ENCODE measurements at regions not wholly inside any gene's neighbourhood (a gene's known extent, or its start where the extent isn't known, plus 50 kb on each side); places are given as distances from the start of the nearest gene placed in this dataset.

DNA sequence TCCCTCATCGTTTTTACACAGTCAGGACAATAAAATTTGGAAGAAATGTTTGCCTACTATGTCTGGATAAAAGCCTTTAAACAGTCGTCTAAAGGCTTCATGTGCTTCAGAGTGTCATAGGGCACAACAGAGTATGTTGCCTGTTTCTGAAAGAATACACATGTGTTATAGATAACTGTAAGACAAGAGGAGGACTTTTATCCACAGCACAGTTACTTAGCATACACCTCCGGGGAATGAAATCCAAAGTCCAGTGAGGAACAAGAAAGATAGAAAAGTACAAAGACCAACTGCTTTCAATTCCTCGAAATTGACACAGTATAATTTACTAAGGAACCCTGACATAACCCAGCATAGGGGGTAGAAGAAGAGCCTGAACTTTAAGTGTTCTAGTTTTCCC, 835.6 kb downstream of the PCDH17 start:
- Histone ChIP-seq H3K79me1 (ENCODE audit: insufficient read depth, low read depth, low read length, poor library complexity, severe bottlenecking) (no peaks in the 10 kb centered on the region), H4K8ac (replicated peaks; ENCODE audit: insufficient read length, low read depth, low read length) (no peak overlapping the region), H3K27ac (ENCODE audit: insufficient read length, low read depth, low read length) (no peak overlapping the region), H3K27me3 (ENCODE audit: insufficient read depth, low read length) (no peaks in the 10 kb centered on the region), H3K79me2 (ENCODE audit: insufficient read depth, low read length) (no peaks in the 10 kb centered on the region), H4K5ac (ENCODE audit: insufficient read length, low read depth, low read length) (no peak overlapping the region), H2BK120ac (ENCODE audit: low read depth, low read length, poor library complexity, severe bottlenecking) (no peak overlapping the region), H3K9ac (ENCODE audit: extremely low read depth, insufficient read length, low read length) (no peak overlapping the region), H2AFZ (ENCODE audit: low read length) (no peak overlapping the region), H3K18ac (ENCODE audit: insufficient read length, low read depth, low read length) (no peak overlapping the region), H3K4ac (ENCODE audit: low read depth, low read length) (no peak overlapping the region), H2AK5ac (ENCODE audit: insufficient read length, low read length) (no peak overlapping the region), H4K20me1 (ENCODE audit: control insufficient read depth, insufficient read depth, insufficient read length) (no peaks in the 10 kb centered on the region), H3K14ac (ENCODE audit: insufficient read depth, low read length) (no peak overlapping the region), H3K4me2 (ENCODE audit: insufficient read depth, insufficient read length, low read length) (no peak overlapping the region), H3K9me3 (ENCODE audit: control insufficient read depth, low read depth, low read length) (no peaks in the 10 kb centered on the region), H3K23ac (ENCODE audit: insufficient read length, low read depth, low read length) (no peak overlapping the region), H2BK5ac (ENCODE audit: insufficient read length, low read length) (no peak overlapping the region), H3K56ac (ENCODE audit: insufficient read length, low read depth, low read length) (no peak overlapping the region), H3K4me1 (ENCODE audit: insufficient read depth, low read length) (no peaks in the 10 kb centered on the region), H3T11ph (ENCODE audit: low read length) (no peak overlapping the region), H4K91ac (ENCODE audit: insufficient read length, low read depth, low read length) (no peak overlapping the region), H2BK12ac (ENCODE audit: insufficient read length, low read depth, low read length) (no peak overlapping the region), H2BK15ac (ENCODE audit: low read depth, low read length) (no peak overlapping the region), H3K23me2 (ENCODE audit: insufficient read length, low read depth, low read length, poor library complexity, severe bottlenecking) (no peaks in the 10 kb centered on the region), H2BK20ac (ENCODE audit: low read depth, low read length, poor library complexity, severe bottlenecking) (no peak overlapping the region)
- no peak overlapping the region for H3K4me3 Mint-ChIP-seq
- TF ChIP-seq, protein P1, sequence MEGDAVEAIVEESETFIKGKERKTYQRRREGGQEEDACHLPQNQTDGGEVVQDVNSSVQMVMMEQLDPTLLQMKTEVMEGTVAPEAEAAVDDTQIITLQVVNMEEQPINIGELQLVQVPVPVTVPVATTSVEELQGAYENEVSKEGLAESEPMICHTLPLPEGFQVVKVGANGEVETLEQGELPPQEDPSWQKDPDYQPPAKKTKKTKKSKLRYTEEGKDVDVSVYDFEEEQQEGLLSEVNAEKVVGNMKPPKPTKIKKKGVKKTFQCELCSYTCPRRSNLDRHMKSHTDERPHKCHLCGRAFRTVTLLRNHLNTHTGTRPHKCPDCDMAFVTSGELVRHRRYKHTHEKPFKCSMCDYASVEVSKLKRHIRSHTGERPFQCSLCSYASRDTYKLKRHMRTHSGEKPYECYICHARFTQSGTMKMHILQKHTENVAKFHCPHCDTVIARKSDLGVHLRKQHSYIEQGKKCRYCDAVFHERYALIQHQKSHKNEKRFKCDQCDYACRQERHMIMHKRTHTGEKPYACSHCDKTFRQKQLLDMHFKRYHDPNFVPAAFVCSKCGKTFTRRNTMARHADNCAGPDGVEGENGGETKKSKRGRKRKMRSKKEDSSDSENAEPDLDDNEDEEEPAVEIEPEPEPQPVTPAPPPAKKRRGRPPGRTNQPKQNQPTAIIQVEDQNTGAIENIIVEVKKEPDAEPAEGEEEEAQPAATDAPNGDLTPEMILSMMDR (conservative IDR thresholded peaks at IDR 0.05): no peak
- WGBS (ENCODE audit: extremely low coverage, insufficient read length, low lambda C conversion rate): no CpG with 5 or more reads among the region's 4 CpGs
- no peak for DNase-seq
- H3K9me3 Mint-ChIP-seq: no peaks in the 10 kb centered on the region
- no peak overlapping the region for H3K27ac Mint-ChIP-seq
- H3K27me3 Mint-ChIP-seq (ENCODE audit: low read depth): no peaks in the 10 kb centered on the region
- no peaks in the 10 kb centered on the region for H3K4me1 Mint-ChIP-seq
- no peaks in the 10 kb centered on the region for H3K36me3 Mint-ChIP-seq (ENCODE audit: insufficient read depth in 1 of 3, low read depth in 3 of 3)
